Spinal cord (tissue), 9 donors: ENCODE measurements at regions not wholly inside any gene's neighbourhood (a gene's known extent, or its start where the extent isn't known, plus 50 kb on each side); places are given as distances from the start of the nearest gene placed in this dataset.

Source experiments
- DNase-seq, 6 donors: peaks; one replicate each; pipeline versions ENCODE4 v3.0.0 to v3.0.0-alpha.2; 2013 to 2015; ENCODE audit warnings: low spot score in 6 of 6, low read depth in 4 of 6
- H3K27ac ChIP-seq: one replicate; pipeline ENCODE4 v1.5.1; 2013; ENCODE audit warnings: low read depth, low read length, control low read depth
- H3K27me3 ChIP-seq: one replicate; pipeline ENCODE4 v1.6.1; 2013; ENCODE audit warnings: low read length; ENCODE audit not compliant: control insufficient read depth, insufficient read depth
- H3K36me3 ChIP-seq: one replicate; pipeline ENCODE4 v1.6.1; 2013; ENCODE audit warnings: low read length; ENCODE audit not compliant: control insufficient read depth, insufficient read depth
- H3K4me1 ChIP-seq: one replicate; pipeline ENCODE4 v1.6.1; 2013; ENCODE audit warnings: low read length; ENCODE audit not compliant: control insufficient read depth, insufficient read depth
- H3K4me3 ChIP-seq: one replicate; pipeline ENCODE4 v1.5.1; 2013; ENCODE audit warnings: low read depth, low read length, control low read depth
- H3K9me3 ChIP-seq: one replicate; pipeline ENCODE4 v1.6.1; 2013; ENCODE audit warnings: low read length; ENCODE audit not compliant: control insufficient read depth, insufficient read depth
- WGBS: methylation state at CpG from one replicate; pipeline ENCODE4 v1.1.5; 2013; ENCODE audit warnings: missing lambda C conversion rate; ENCODE audit not compliant: insufficient coverage; 5-methylcytosine and 5-hydroxymethylcytosine counted together
- donor health status: healthy.

- Histone ChIP-seq H3K27ac (no peak overlapping the region), H3K9me3 (no peaks in the 10 kb centered on the region), H3K4me3 (no peak overlapping the region), H3K27me3 (no peaks in the 10 kb centered on the region), H3K4me1 (no peaks in the 10 kb centered on the region), H3K36me3 (no peaks in the 10 kb centered on the region)
- no peak for DNase-seq
- WGBS, result no CpG with 5 or more reads among the region's 1 CpG
Measured at GRCh38 chr10:61097026-61097425, 153.0 kb upstream of the RHOBTB1 start.

GRCh38 chr10:61096056-61096455 is 152.1 kb upstream of the RHOBTB1 start:
- Histone ChIP-seq H3K36me3 (no peaks in the 10 kb centered on the region), H3K4me1 (no peaks in the 10 kb centered on the region), H3K27me3 (no peaks in the 10 kb centered on the region), H3K4me3 (no peak overlapping the region), H3K27ac (no peak overlapping the region), H3K9me3 (no peaks in the 10 kb centered on the region)
- no peak for DNase-seq
- WGBS, result 40% methylated on average over 1 of the region's 1 CpG

GRCh38 chr10:61091531-61091930 is 147.5 kb upstream of the RHOBTB1 start:
- Histone ChIP-seq H3K27me3 (no peaks in the 10 kb centered on the region), H3K4me3 (no peak overlapping the region), H3K27ac (no peak overlapping the region), H3K9me3 (no peaks in the 10 kb centered on the region), H3K4me1 (no peaks in the 10 kb centered on the region), H3K36me3 (no peaks in the 10 kb centered on the region)
- WGBS, result no CpG with 5 or more reads among the region's 1 CpG
- no peak for DNase-seq

GRCh38 chr10:61089251-61089650 is 145.3 kb upstream of the RHOBTB1 start:
- WGBS, result no CpG with 5 or more reads among the region's 1 CpG
- no peak overlapping the region for H3K27ac ChIP-seq
- no peaks in the 10 kb centered on the region for H3K9me3 ChIP-seq
- H3K27me3 ChIP-seq, result no peaks in the 10 kb centered on the region
- no peak for DNase-seq
- H3K36me3 ChIP-seq, result no peaks in the 10 kb centered on the region
- H3K4me1 ChIP-seq, result no peaks in the 10 kb centered on the region
- no peak overlapping the region for H3K4me3 ChIP-seq

GRCh38 chr10:61084493-61084892 is 140.5 kb upstream of the RHOBTB1 start:
- H3K4me3 ChIP-seq, result no peak overlapping the region
- H3K4me1 ChIP-seq, result no peaks in the 10 kb centered on the region

DNA sequence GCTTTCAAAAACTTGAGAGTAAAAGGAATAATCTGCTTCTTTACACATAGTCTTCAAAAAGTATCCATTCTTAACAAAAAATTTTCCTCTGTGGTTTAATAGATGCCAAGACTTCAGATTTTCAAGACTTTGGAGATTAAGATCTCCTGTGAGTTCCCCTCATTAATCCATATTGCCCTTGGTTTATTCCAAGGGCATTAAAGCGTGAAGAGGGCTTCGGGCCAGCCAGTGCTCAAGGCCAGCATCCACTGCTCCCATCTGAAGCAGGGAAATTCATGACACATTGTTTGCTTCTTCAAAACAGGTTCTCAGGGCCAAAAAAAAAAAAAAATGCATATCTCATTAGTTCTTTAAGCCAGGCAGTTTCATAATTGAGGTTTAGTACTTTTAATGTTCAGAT is 137.3 kb upstream of the RHOBTB1 start:
- no peak overlapping the region for H3K4me3 ChIP-seq
- no peaks in the 10 kb centered on the region for H3K9me3 ChIP-seq
- no peaks in the 10 kb centered on the region for H3K27me3 ChIP-seq
- H3K4me1 ChIP-seq, result no peaks in the 10 kb centered on the region
- no peaks in the 10 kb centered on the region for H3K36me3 ChIP-seq
- whole genome bisulfite sequencing, result 77% methylated on average over 2 of the region's 2 CpGs
- no peak overlapping the region for H3K27ac ChIP-seq
- no peak for DNase-seq

More at GRCh38 chr10:61084493-61084892, 140.5 kb upstream of the RHOBTB1 start:
- H3K27me3 ChIP-seq, result no peaks in the 10 kb centered on the region
- no peaks in the 10 kb centered on the region for H3K9me3 ChIP-seq
- H3K36me3 ChIP-seq, result no peaks in the 10 kb centered on the region
- no peak overlapping the region for H3K27ac ChIP-seq
- DNase-seq, result no peak

GRCh38 chr10:61078542-61079275 is 134.7 kb upstream of the RHOBTB1 start:
- Histone ChIP-seq H3K36me3 (no peaks in the 10 kb centered on the region), H3K27ac (no peak overlapping the region), H3K27me3 (no peaks in the 10 kb centered on the region), H3K9me3 (no peaks in the 10 kb centered on the region), H3K4me1 (no peaks in the 10 kb centered on the region), H3K4me3 (no peak overlapping the region)
- WGBS, result 93% methylated on average over 2 of the region's 3 CpGs
- DNase-seq, result no peak

DNA sequence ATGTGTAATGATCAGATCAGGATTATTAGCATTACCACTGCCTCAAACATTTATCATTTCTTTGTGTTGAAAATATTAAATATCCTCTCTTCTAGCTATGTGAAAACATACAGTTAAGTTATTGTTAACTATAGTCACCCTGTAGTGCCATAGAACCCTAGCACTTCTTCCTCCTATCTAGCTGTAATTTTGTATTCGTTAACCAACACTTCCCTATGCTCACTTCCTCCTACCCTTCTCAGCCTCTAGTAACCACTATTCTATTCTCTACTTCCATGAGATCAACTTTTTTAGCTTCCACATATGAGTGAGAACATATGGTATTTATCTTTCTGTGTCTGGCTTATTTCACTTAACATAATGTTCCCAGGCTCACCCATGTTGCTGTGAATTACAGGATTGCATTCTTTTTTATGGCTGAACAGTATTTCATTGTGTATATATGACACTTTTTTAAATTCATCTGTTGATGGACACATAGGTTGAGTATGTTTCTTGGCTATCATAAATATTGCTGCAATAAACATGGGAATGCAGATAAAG is 132.7 kb upstream of the RHOBTB1 start:
- 100% methylated on average over 1 of the region's 1 CpG for WGBS
- Histone ChIP-seq H3K36me3 (no peaks in the 10 kb centered on the region), H3K4me1 (no peaks in the 10 kb centered on the region), H3K4me3 (no peak overlapping the region), H3K27me3 (no peaks in the 10 kb centered on the region), H3K9me3 (no peaks in the 10 kb centered on the region), H3K27ac (no peak overlapping the region)
- peak in 1 of 6 donors; percentile 38 for DNase-seq

- WGBS, result no CpG with 5 or more reads among the region's 2 CpGs
- H3K9me3 ChIP-seq, result no peaks in the 10 kb centered on the region
Measured at GRCh38 chr10:61073391-61073790, 129.4 kb upstream of the RHOBTB1 start.

GRCh38 chr10:61071580-61071979 is 127.6 kb upstream of the RHOBTB1 start:
- no peaks in the 10 kb centered on the region for H3K36me3 ChIP-seq
- no peak for DNase-seq
- no peaks in the 10 kb centered on the region for H3K9me3 ChIP-seq
- no CpG with 5 or more reads among the region's 3 CpGs for WGBS
- no peaks in the 10 kb centered on the region for H3K27me3 ChIP-seq
- H3K4me3 ChIP-seq, result no peak overlapping the region
- no peaks in the 10 kb centered on the region for H3K4me1 ChIP-seq
- no peak overlapping the region for H3K27ac ChIP-seq

More at GRCh38 chr10:61073391-61073790, 129.4 kb upstream of the RHOBTB1 start:
- DNase-seq, result no peak
- Histone ChIP-seq H3K4me3 (no peak overlapping the region), H3K27ac (no peak overlapping the region), H3K4me1 (no peaks in the 10 kb centered on the region), H3K27me3 (no peaks in the 10 kb centered on the region), H3K36me3 (no peaks in the 10 kb centered on the region)
